SU-DHL-6 (cell line): ENCODE measurements at regions not wholly inside any gene's neighbourhood (a gene's known extent, or its start where the extent isn't known, plus 50 kb on each side); places are given as distances from the start of the nearest gene placed in this dataset.

Source experiments
- H2AFZ ChIP-seq: fragments of 200-600 bp; sonication (generic); 2 replicates; pipeline ENCODE4 v1.6.1; 2014; ENCODE audit warnings: low read depth, mild to moderate bottlenecking, moderate library complexity, mixed read lengths, antibody characterized with exemption, low read length; ENCODE audit not compliant: severe bottlenecking
- H3F3A ChIP-seq: fragments of 200-600 bp; shearing (Covaris generic); 2 replicates; pipeline ENCODE4 v1.6.0; 2016; ENCODE audit warnings: antibody characterized with exemption, mild to moderate bottlenecking; ENCODE audit not compliant: insufficient read depth
- H3K27ac ChIP-seq: fragments of 200-600 bp; sonication (generic); 2 replicates; pipeline ENCODE4 v1.5.1; 2016; ENCODE audit warnings: low read depth, mild to moderate bottlenecking, low read length, moderate library complexity, mixed read lengths
- H3K27me3 ChIP-seq: fragments of 200-600 bp; sonication (generic), shearing (Covaris generic); 2 replicates; pipeline ENCODE4 v1.6.0; 2014; ENCODE audit warnings: mild to moderate bottlenecking, low read length
- H3K36me3 ChIP-seq: fragments of 200-600 bp; sonication (generic); 2 replicates; pipeline ENCODE4 v1.6.1; 2014; ENCODE audit warnings: mild to moderate bottlenecking, low read length, mixed read lengths
- H3K4me2 ChIP-seq: fragments of 300-600, 200-600 bp; shearing (Covaris generic), sonication (generic); 2 replicates; pipeline ENCODE4 v1.6.0; 2014; ENCODE audit warnings: low read length, low read depth, mild to moderate bottlenecking; ENCODE audit not compliant: poor library complexity, severe bottlenecking
- H3K4me3 ChIP-seq: fragments of 200-600 bp; sonication (generic); 2 replicates; pipeline ENCODE4 v1.5.1; 2014; ENCODE audit warnings: antibody characterized with exemption, low read length, mild to moderate bottlenecking, mixed read lengths; ENCODE audit not compliant: insufficient read depth, poor library complexity, severe bottlenecking
- H3K79me2 ChIP-seq: fragments of 200-600 bp; sonication (generic); 2 replicates; pipeline ENCODE4 v1.6.1; 2014; ENCODE audit warnings: mild to moderate bottlenecking, low read length, moderate library complexity; ENCODE audit not compliant: insufficient read depth
- H3K9ac ChIP-seq: fragments of 200-600 bp; sonication (generic); 2 replicates; pipeline ENCODE4 v1.7.0; 2014; ENCODE audit warnings: mild to moderate bottlenecking, low read length
- H3K9me2 ChIP-seq: fragments of 200-600 bp; sonication (generic); replicated peaks from 2 replicates; pipeline ENCODE4 v1.6.1; 2014; ENCODE audit warnings: low read length; ENCODE audit not compliant: insufficient read depth
- H3K9me3 ChIP-seq: fragments of 200-600 bp; sonication (generic); 2 replicates; pipeline ENCODE4 v1.6.1; 2014; ENCODE audit warnings: low read length, mixed read lengths; ENCODE audit not compliant: insufficient read depth
- H4K20me1 ChIP-seq: fragments of 200-600 bp; sonication (generic); 2 replicates; pipeline ENCODE4 v1.6.1; 2014; ENCODE audit warnings: low read depth, mild to moderate bottlenecking, antibody characterized with exemption, low read length, moderate library complexity, mixed read lengths
- CTCF ChIP-seq: fragments of 200-600 bp; sonication (generic); IDR thresholded peaks from one replicate; pipeline ENCODE4 v1.5.1; 2017; ENCODE audit warnings: antibody characterized with exemption, mild to moderate bottlenecking, low read length, moderate library complexity; ENCODE audit not compliant: insufficient read depth, poor library complexity, severe bottlenecking
- EZH2phosphoT487 ChIP-seq: fragments of 200-600 bp; sonication (generic), shearing (Covaris generic); conservative IDR thresholded peaks from 2 replicates; pipeline ENCODE4 v1.6.1; 2018; ENCODE audit warnings: mild to moderate bottlenecking, antibody characterized with exemption, low read length, moderate library complexity, mixed read lengths

- H3K9ac ChIP-seq = no peak overlapping the region
- no peaks in the 10 kb centered on the region for H3F3A ChIP-seq
- TF ChIP-seq CTCF = no peak
- TF ChIP-seq EZH2phosphoT487 = no peak
- H3K36me3 ChIP-seq = no peaks in the 10 kb centered on the region
- H4K20me1 ChIP-seq = no peaks in the 10 kb centered on the region
- H3K27me3 ChIP-seq = no peaks in the 10 kb centered on the region
- no peak overlapping the region for H3K4me3 ChIP-seq
- no peak overlapping the region for H3K27ac ChIP-seq
- no peaks in the 10 kb centered on the region for H3K9me3 ChIP-seq
- H3K79me2 ChIP-seq = no peaks in the 10 kb centered on the region
- H3K4me2 ChIP-seq = no peak overlapping the region
- H2AFZ ChIP-seq = no peak overlapping the region
- H3K9me2 ChIP-seq = no peaks in the 10 kb centered on the region
These were observed 120.7 kb upstream of the GSE1 start for GRCh38 chr16:85492295-85492864.

- Histone ChIP-seq H3K4me2 (no peak overlapping the region), H3K36me3 (no peaks in the 10 kb centered on the region), H3K27ac (no peak overlapping the region), H4K20me1 (no peaks in the 10 kb centered on the region), H2AFZ (no peak overlapping the region), H3K9ac (no peak overlapping the region), H3K9me3 (no peaks in the 10 kb centered on the region), H3K79me2 (no peaks in the 10 kb centered on the region), H3K27me3 (no peaks in the 10 kb centered on the region), H3K4me3 (no peak overlapping the region), H3K9me2 (no peaks in the 10 kb centered on the region), H3F3A (no peaks in the 10 kb centered on the region)
- TF ChIP-seq CTCF = no peak
These were observed 118.8 kb upstream of the GSE1 start for GRCh38 chr16:85494315-85494714.

- Histone ChIP-seq H3K9me3 (no peaks in the 10 kb centered on the region), H3K27me3 (no peaks in the 10 kb centered on the region), H3K4me2 (no peak overlapping the region), H2AFZ (no peak overlapping the region), H3K9me2 (no peaks in the 10 kb centered on the region), H3K27ac (no peak overlapping the region), H3K79me2 (no peaks in the 10 kb centered on the region), H3K9ac (no peak overlapping the region), H3K36me3 (no peaks in the 10 kb centered on the region), H4K20me1 (no peaks in the 10 kb centered on the region), H3K4me3 (no peak overlapping the region), H3F3A (no peaks in the 10 kb centered on the region)
- TF ChIP-seq CTCF (no peak), EZH2phosphoT487 (no peak)
These were observed 117.9 kb upstream of the GSE1 start for GRCh38 chr16:85495259-85495658.
